GM18517 (cell line): ENCODE measurements at regions not wholly inside any gene's neighbourhood (a gene's known extent, or its start where the extent isn't known, plus 50 kb on each side); places are given as distances from the start of the nearest gene placed in this dataset.

Source experiments
- ATAC-seq: cut with Tn5 transposase; IDR thresholded peaks from one replicate; pipeline ENCODE4 v1.9.1; 2021; ENCODE audit warnings: mild to moderate bottlenecking, moderate library complexity; ENCODE audit not compliant: unreplicated experiment

GRCh38 chr1:98336472-98337083 lies 324.9 kb upstream of the SNX7 start:
- ATAC-seq, result no peak

- no peak for ATAC-seq
Observed at GRCh38 chr1:98333936-98334335, 327.6 kb upstream of the SNX7 start.

- no peak for ATAC-seq
Observed at GRCh38 chr1:98333406-98333805, 328.1 kb upstream of the SNX7 start.

- ATAC-seq, result no peak
Observed at GRCh38 chr1:98331718-98332311, 329.7 kb upstream of the SNX7 start.

- ATAC-seq, result no peak
Observed at GRCh38 chr1:98331243-98331642, 330.3 kb upstream of the SNX7 start.

GRCh38 chr1:98330224-98330623 lies 331.3 kb upstream of the SNX7 start:
- ATAC-seq, result no peak

- ATAC-seq, result no peak
Observed at GRCh38 chr1:98328855-98329254, 332.7 kb upstream of the SNX7 start.

- ATAC-seq, result no peak
Observed at GRCh38 chr1:98327220-98327861, 334.2 kb upstream of the SNX7 start.

GRCh38 chr1:98325646-98326440 lies 335.7 kb upstream of the SNX7 start:
- no peak for ATAC-seq

- no peak for ATAC-seq
Observed at GRCh38 chr1:98323906-98324358, 337.6 kb upstream of the SNX7 start.

- ATAC-seq, result no peak
Observed at GRCh38 chr1:98323388-98323787, 338.1 kb upstream of the SNX7 start.

GRCh38 chr1:98322966-98323365 lies 338.6 kb upstream of the SNX7 start:
- ATAC-seq, result no peak

- ATAC-seq, result no peak
Observed at GRCh38 chr1:98322086-98322485, 339.4 kb upstream of the SNX7 start.

GRCh38 chr1:98321191-98321590 lies 340.3 kb upstream of the SNX7 start:
- no peak for ATAC-seq

- no peak for ATAC-seq
Observed at GRCh38 chr1:98316286-98316905, 345.1 kb upstream of the SNX7 start.

GRCh38 chr1:98315309-98315708 lies 346.2 kb upstream of the SNX7 start:
- no peak for ATAC-seq

- ATAC-seq, result no peak
Observed at GRCh38 chr1:98314601-98315000, 346.9 kb upstream of the SNX7 start.

GRCh38 chr1:98306517-98307089 lies 354.9 kb upstream of the SNX7 start:
- ATAC-seq, result no peak

- ATAC-seq, result no peak
Observed at GRCh38 chr1:98305362-98305761, 356.2 kb upstream of the SNX7 start.

- no peak for ATAC-seq
Observed at GRCh38 chr1:98304888-98305287, 356.6 kb upstream of the SNX7 start.

GRCh38 chr1:98299861-98300260 lies 361.7 kb upstream of the SNX7 start:
- ATAC-seq, result no peak
